Adrenal gland (tissue), 9 donors: ENCODE measurements at regions not wholly inside any gene's neighbourhood (a gene's known extent, or its start where the extent isn't known, plus 50 kb on each side); places are given as distances from the start of the nearest gene placed in this dataset.

Experiments used
- DNase-seq, 7 donors: peaks; one replicate each; pipeline ENCODE4 v3.0.0-alpha.2; 2019 to 2020
- H3K27ac ChIP-seq, 5 donors: fragments of 200-600 bp; sonication (generic) in 4 of 5; 1 replicate in 3 of 5; 2 replicates in 2 of 5; pipeline versions ENCODE4 v1.5.1 to v1.8.0; 2016 to 2020; ENCODE audit warnings: mild to moderate bottlenecking in 1 of 5
- H3K27me3 ChIP-seq: fragments of 200-600 bp; 2 replicates; pipeline ENCODE4 v1.8.0; 2021
- H3K36me3 ChIP-seq, 2 donors: fragments of 200-600 bp; replicated peaks in 1 of 2; 1 replicate in 1 of 2; 2 replicates in 1 of 2; pipeline versions ENCODE4 v1.5.1 to v1.8.0; 2018 to 2022
- H3K4me1 ChIP-seq, 2 donors: fragments of 200-600 bp; replicated peaks in 1 of 2; 1 replicate in 1 of 2; 2 replicates in 1 of 2; pipeline versions ENCODE4 v1.5.1 to v1.8.0; 2018 to 2021
- H3K4me3 ChIP-seq, 4 donors: fragments of 200-600 bp; sonication (generic) in 3 of 4; one replicate each; pipeline ENCODE4 v1.5.1; 2016 to 2018
- H3K9me3 ChIP-seq, 3 donors: fragments of 200-600 bp; sonication (generic) in 1 of 3; replicated peaks in 1 of 3; 1 replicate in 2 of 3; 2 replicates in 1 of 3; pipeline versions ENCODE4 v1.5.1 to v1.8.0; 2016 to 2021
- CTCF ChIP-seq, 6 experiments: fragments of 450-650 bp in 4 of 6; fragments of 200-600 bp in 2 of 6; sonication (generic) in 1 of 6; IDR thresholded peaks; 1 replicate in 5 of 6; 2 replicates in 1 of 6; pipeline versions ENCODE4 v1.5.1 to v1.8.0; 2016 to 2021; ENCODE audit warnings: antibody characterized with exemption in 6 of 6, mild to moderate bottlenecking in 2 of 6, moderate library complexity in 1 of 6
- POLR2A ChIP-seq, 2 donors: fragments of 450-650 bp; IDR thresholded peaks; one replicate each; pipeline ENCODE4 v1.6.1; 2017; ENCODE audit warnings: antibody characterized with exemption in 2 of 2, mild to moderate bottlenecking in 2 of 2, moderate library complexity in 1 of 2
- WGBS, 4 donors: extraction: QIAGEN DNeasy Blood & Tissue Kit in 2 of 4; methylation state at CpG; one replicate each; pipeline versions ENCODE4 v1.1.5 to v1.1.7; 2013 to 2017; 5-methylcytosine and 5-hydroxymethylcytosine counted together
- intact Hi-C, 2 donors: fragments of 100-400 bp; cut with DNase I; formaldehyde crosslinking; loops; one replicate each; pipeline versions ENCODE4 v1.14.1 to v1.15.0; 2022 to 2023
- donor health status: healthy with polysubstance abuse.
- donor health status: Bipolar disorder and iron deficiency.
- donor health status: DM: yes; HTN: yes; CAD: no.
- donor health status: DM: no; HTN: no; CAD: no.
- donor health status: DM: no; HTN: no; CAD: no.

- Histone ChIP-seq H3K4me1 (no peaks in the 10 kb centered on the region), H3K27me3 (no peaks in the 10 kb centered on the region), H3K27ac (no peak overlapping the region), H3K36me3 (no peaks in the 10 kb centered on the region), H3K4me3 (no peak overlapping the region), H3K9me3 (no peaks in the 10 kb centered on the region)
- DNase-seq: no peak
- TF ChIP-seq POLR2A (IDR thresholded peaks at IDR 0.05) (no peak), CTCF (IDR thresholded peaks at IDR 0.05) (no peak)
- intact Hi-C loops: no loop called here
- 53 to 64% (median 59%) methylated on average over 9 of the region's 9 CpGs for WGBS, 4 donors
Observed at GRCh38 chr13:110797230-110797877, 83.9 kb downstream of the ING1 start.

GRCh38 chr13:110798081-110798994, 84.8 kb downstream of the ING1 start:
- 86 to 92% (median 89%) methylated on average over 16 to 18 of the region's 18 CpGs for WGBS, 4 donors
- TF ChIP-seq CTCF (IDR thresholded peaks at IDR 0.05) (no peak), POLR2A (IDR thresholded peaks at IDR 0.05) (no peak)
- Histone ChIP-seq H3K36me3 (no peaks in the 10 kb centered on the region), H3K27me3 (no peaks in the 10 kb centered on the region), H3K27ac (peak overlapping the region in 2 of 5 donors; percentile 75 to 87), H3K4me3 (no peak overlapping the region), H3K4me1 (no peaks in the 10 kb centered on the region), H3K9me3 (no peaks in the 10 kb centered on the region)
- intact Hi-C loops: no loop called here
- no peak for DNase-seq

GRCh38 chr13:110799246-110800236, 86.0 kb downstream of the ING1 start:
- Histone ChIP-seq H3K36me3 (no peaks in the 10 kb centered on the region), H3K4me3 (peak overlapping the region in 1 of 4 donors; percentile 24), H3K9me3 (no peaks in the 10 kb centered on the region), H3K27ac (peak overlapping the region in 3 of 5 donors; percentile 35 to 87 (median 75)), H3K4me1 (no peaks in the 10 kb centered on the region), H3K27me3 (no peaks in the 10 kb centered on the region)
- 43 to 49% (median 45%) methylated on average over 30 of the region's 30 CpGs for WGBS, 4 donors
- intact Hi-C loops: no loop called here
- no peak for TF ChIP-seq CTCF (IDR thresholded peaks at IDR 0.05)
- TF ChIP-seq POLR2A (IDR thresholded peaks at IDR 0.05): no peak
- DNase-seq: peak in 6 of 7 donors; percentile 33 to 69 (median 40)
